ENCODE measurements at regions not wholly inside any gene's neighbourhood (a gene's known extent, or its start where the extent isn't known, plus 50 kb on each side); places are given as distances from the start of the nearest gene placed in this dataset.

DNA sequence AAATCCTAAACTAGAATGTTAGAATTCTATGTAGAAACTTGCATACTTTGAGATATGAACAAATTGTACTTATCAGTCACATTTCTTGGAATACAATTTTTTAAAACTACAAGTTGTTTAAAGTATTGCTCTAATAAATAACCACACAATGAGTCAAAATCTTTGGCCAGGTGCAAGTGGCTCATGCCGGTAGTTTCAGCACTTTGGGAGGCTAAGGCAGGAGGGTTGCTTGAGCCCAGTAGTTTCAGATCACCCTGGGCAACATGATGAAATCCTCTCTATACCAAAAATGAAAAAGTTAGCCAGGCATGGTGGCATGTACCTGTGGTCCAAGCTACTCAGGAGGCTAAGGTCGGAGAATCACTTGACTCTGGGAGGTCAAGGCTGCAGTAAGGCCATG lies 257.8 kb downstream of the COX7C start:
- DNase-seq (ENCODE audit: low read depth in 2 of 3, low spot score in 2 of 3), result no peak

DNA sequence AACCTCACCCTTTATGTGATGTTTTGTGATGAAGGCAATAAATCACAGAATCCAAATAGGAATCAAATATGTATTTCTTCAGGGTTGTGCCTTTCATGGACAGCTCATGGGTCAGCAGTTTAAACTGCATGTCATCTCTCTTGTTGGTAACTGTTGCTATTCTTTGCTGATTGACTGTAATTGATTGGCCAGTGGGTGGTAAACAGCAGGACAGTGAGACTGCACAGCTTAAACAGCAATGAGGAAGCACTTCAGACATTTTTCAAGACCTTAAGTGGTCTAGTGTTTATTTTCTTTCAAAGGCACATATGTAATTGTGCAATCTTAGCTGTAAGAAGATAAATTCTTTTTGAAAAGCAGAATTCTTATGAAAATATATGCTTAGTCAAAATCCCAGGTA lies 260.5 kb downstream of the COX7C start:
- no peak for DNase-seq (ENCODE audit: low read depth in 2 of 3, low spot score in 2 of 3)

DNA sequence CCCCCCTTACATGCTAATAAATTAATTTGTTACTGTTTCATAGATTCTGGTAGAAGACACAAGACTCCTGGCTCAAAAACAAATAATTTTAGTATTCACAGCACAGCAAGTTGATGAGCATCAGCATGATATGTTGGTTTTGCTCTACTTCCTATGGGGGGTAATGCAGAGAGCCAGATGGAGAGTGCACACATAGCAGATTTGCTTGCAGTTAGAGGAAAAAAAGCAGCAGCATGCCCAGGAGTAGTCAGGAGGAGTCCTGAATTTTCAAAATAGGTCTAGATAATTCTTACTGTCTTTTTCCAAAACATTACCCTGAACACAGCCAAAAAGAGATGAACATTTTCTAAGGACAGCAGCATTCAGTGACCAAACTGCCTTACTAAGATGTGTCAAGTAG lies 261.3 kb downstream of the COX7C start:
- no peak for DNase-seq (ENCODE audit: low read depth in 2 of 3, low spot score in 2 of 3)

DNA sequence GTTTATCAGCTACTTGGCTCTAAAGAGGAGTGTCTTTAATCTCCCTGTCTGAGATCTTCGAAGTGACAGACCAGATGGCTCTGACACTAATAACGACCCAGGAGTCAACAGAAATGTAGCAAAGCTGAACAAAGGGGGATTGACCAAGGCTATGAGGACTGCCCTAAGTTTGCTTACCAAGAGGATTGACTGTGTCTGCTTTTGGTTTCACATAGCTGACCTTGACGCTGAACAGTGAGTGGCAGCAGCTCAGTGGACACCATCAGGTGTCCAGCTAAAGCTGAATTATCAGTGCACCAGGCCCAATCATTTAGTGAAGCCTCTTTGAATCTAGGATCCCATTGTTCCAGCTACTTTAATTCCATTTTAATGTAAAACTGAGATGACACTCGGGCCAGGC lies 262.6 kb downstream of the COX7C start:
- DNase-seq (ENCODE audit: low read depth in 2 of 3, low spot score in 2 of 3), result no peak

DNA sequence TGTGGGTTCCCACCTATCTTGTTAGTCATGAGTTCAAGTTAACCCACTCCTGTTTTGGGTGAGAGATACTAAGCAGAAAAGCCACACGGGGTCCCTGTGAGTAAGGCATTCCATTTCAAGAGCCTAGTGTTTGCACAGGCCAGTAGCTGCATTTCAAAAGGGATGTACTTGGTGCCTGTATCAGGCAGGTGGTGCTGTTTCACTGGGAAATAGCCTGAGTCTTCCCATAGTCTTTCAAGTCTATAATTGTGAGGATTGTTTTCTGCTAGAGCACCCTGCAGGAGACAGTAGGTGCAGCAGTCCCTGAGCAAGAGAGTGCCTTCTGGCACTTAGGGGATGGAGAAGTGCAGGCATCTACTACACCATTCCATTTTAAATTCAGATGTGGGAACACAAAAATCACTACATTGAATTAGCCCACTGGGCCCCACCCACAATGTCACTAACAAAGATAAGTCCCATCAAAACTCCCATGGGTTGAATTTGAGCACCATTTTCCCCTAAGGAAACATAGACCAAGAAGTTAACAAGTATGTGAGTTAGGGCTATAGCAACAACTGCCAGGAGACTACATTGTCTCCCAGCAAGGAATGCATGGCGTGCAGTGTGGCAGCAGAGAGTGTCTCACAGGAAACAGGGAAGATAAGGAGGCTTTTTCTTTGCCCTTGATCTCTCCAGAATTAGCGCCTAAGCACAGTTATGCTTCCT lies 263.2 kb downstream of the COX7C start:
- peak in 2 of 3 donors; percentile 52 to 76 for DNase-seq (ENCODE audit: low read depth in 2 of 3, low spot score in 2 of 3)

DNA sequence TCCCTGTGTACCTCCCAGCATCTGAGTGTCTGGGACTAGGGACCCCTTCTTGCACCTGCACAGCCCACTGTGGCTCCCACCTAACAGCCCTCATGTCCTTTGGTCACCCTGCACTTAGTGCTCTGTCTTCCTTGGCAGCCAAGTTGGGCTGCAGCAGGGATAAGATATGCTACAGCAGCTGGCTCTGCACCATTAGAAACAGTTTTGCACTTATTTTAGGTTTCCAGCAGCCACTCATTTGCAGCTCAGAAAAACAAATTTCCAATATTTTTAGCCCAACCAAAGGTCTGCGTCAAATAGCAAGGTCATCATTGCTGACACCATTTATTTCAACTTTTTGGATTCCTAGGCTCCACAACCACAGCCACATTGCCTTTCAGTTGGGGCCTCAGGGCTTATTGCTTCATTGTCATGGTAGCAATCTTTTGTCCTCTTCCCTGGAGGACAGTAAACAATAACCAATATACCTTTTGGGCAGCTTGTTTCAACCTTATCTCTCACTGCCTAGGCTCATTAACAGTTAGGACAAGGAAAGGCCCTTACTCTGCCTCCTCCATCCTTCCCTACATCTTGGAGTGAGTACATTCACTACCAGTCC lies 263.9 kb downstream of the COX7C start:
- no peak for DNase-seq (ENCODE audit: low read depth in 2 of 3, low spot score in 2 of 3)

DNA sequence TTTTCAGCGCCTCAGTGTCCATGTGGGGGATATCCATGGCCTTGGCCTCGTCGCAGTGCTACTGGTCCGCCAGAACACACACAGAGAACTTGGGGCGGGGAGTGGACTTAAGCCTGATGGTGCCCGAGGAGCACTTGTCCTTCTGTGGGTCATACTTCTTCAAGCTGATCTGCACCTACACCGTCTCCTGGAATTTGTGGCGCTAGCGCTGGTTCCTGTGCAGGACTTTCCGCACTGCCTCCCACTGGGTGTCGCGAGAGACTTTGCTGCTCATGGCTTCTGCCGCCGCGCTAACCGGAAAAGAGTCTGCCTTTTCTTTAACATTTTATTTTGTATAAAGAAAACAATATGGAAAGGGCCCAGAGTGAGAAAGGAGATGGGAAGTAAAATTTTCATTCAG lies 266.9 kb downstream of the COX7C start:
- no peak for DNase-seq (ENCODE audit: low read depth in 2 of 3, low spot score in 2 of 3)

DNA sequence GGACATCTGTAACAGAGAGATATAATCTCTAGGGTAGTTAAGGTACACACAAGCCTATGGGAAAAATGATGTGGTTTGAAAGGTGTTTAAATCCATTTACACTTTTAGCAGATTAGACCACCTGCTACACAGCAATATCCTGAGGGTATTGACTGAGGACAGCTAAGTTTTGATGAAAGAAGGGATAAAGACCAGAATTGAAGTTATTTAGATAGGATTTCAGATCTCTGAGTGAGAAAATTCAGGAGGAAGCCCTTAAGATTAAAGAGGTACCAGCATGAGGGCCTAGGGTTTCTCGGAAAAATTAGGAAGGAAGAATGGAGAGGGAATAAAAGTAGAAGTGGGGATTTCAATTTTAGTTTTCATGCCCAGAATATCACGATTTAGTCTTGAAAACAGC lies 267.3 kb downstream of the COX7C start:
- DNase-seq (ENCODE audit: low read depth in 2 of 3, low spot score in 2 of 3), result no peak

DNA sequence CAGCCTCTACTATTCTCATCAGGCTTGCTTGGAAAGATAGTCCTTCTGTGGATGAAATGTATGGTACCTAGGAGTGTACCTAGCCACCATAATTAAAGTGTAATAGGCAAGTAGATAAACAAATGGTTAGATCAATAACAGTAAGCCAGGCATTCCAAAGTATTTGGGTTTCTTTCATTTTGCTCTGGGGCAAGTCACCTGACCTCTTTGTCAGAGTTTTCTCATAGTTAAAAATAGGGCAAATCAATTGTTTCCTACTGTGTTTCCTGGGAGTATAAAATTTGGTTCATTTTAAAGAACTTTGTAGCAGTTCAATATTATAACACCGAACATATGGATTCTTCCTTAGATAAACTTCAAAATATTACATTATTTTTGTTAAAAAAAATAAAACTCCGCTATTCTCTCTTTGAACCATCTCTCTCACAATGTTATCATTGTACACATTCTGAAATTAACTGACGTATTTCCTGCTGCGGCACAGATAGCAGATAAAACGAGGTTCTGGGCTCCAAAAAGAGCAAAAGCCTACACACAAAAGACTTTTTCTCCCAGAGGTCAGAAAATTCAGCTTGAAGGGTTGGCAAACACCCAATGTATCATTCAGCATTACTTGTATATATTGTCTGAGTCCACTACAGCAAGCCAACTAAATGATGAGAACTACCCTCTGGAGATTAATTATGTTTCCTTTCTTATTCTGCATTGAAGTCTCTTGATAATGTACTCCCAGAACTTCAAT lies 267.9 kb downstream of the COX7C start:
- peak in 2 of 3 donors; percentile 5 to 8 for DNase-seq (ENCODE audit: low read depth in 2 of 3, low spot score in 2 of 3)

DNA sequence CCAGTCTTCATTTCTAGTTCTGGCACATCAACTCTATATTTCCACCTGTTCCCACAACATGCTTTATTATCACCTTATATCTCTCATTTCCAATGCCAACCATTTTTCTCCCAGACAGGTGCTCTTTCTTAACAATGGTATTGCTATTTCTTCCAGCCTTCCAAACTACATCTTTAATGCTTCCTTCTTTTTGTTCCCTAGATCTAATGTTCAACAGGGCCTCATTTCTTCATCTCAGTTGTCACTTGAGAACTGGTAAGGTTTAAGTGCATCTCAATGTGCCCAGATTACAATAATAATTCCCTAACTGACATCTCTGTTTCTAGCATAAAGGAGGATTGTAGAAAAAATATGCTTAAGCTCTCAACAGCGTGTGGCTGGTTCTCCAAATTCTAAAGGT lies 272.6 kb downstream of the COX7C start:
- no peak for DNase-seq (ENCODE audit: low read depth in 2 of 3, low spot score in 2 of 3)

DNA sequence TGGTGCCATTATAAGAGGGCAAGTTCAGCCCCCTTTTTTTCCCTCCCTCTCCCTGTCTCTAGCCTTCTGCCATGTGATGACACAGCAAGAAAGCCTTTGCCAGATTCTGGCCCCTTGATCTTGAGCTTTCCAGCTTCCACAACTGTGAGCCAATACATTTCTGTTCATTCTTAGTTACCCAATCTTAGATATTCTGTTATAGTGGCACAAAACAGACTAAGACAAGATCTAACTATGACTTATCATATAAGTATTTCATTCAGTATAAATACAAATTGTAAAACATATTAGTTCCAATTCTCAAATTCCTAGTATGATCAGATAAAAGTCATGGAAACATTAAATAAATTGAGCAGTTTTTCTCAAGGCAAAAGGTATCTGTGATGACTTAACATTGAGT lies 276.3 kb downstream of the COX7C start:
- DNase-seq (ENCODE audit: low read depth in 2 of 3, low spot score in 2 of 3), result no peak

DNA sequence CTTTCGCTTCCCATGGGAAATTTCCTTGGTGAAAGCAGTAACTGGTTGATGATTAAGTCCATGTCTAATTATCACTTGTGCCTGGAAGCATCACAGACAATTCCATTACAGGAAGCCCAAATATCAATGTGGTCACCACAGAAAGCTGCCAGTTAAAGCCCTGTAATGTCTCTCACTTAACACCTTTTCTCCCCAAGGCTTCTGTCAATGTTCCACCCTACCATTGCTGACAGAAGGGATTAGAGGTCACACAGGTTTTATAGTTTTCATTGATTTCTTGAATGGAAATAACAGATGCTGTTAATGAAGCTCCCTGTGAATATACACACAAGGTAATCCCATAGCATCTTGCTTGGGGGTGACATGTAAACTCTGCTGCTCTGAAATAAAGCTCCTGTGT lies 279.2 kb downstream of the COX7C start:
- no peak for DNase-seq (ENCODE audit: low read depth in 2 of 3, low spot score in 2 of 3)

DNA sequence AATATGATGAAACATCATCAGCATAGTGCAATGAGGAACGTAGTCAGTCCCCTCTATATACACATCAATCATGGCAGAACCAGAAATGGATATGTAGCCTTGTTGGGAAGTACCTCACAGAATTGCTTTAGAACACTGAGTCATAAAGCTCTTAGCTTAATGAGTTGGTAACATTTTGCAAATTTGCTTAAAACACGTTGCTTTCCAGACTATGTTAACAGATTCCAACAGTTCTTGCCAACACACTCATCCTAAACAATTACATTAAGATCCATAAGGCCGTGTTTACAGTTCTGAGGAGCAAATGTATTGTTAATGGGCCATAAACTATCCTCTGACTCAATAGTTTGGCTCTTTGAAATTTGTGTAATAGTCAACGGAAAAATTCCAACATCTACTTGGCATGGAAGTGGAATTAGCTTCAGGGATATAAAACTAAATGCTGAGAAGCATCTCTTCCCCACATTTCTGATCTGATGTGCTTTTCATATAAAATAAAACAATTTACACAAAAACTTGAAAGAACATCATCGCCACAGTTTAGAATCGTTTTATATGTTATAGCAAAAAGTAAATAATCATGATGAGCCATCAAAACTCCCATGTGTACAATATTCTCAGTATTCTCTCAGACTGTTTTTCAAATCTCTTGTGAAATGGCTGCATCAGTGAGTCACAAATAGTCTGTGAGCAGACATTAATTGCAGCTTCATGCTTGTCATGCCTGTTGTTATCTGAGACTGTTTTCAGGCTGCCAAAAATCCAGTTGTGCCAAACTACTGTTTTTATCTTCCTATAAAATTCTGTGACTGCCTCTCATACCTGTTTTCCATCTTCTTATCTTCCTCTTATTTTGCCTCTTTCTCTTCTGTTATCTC lies 291.9 kb downstream of the COX7C start:
- DNase-seq (ENCODE audit: low read depth in 2 of 3, low spot score in 2 of 3), result no peak

DNA sequence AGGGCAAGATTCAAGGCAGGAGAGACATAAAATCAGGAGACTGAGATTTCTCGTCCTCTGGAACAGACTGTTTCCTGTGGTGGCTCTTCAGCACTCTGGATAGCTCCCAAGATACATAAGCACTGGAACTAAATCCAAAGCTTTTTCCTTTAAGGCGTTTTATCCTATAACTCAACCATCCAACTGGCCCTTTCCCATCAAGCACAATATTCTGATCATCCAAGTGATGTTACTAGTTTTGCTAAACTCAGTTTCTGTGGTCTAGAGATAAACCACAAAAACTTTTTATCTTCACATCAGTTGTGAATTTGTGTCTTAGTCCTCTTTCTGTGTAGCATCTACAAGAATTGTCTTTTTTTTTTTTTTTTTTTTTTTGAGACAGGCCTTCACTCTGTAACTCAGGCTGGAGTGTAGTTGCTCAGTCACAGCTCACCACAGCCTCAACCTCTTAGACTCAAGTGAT lies 299.4 kb downstream of the COX7C start:
- DNase-seq (ENCODE audit: low read depth in 2 of 3, low spot score in 2 of 3), result peak in 1 of 3 donors; percentile 1

DNA sequence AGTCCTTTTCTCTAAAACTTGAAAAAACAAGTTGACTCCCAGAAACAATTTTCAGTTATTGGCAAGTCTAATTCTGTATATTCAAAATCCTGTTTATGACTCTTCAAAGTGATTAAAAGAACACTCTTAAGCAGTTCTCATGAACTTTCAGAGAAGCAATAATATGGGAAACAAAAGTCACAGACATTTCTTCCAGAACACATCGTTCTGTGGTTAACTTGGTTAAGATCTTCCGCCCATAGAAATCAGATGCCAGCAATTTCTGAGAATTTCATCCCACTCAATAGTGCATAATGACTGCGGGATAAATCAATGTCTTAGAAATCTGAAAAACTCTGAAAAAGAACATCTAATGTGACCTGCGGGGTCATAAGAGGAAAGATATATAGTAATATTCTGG lies 300.5 kb downstream of the COX7C start:
- DNase-seq (ENCODE audit: low read depth in 2 of 3, low spot score in 2 of 3), result no peak

DNA sequence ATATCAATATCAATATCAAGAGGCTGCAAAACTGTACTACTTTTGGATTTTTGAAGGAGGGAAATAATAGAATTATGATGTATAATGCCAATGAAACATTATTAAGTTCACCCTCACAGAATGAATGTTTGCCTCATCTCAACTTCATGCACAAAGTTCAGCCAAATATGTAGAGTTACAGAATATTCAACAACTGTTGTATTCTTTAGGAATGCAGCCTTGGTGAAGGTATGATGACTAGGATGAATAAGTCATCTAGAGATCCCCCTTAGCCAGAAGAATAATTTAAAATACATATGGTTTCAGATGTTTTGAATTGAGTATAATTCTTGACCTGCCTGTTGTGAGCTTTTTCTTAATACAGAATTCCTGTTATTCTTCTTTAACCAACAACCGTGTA lies 308.3 kb downstream of the COX7C start:
- no peak for DNase-seq (ENCODE audit: low read depth in 2 of 3, low spot score in 2 of 3)

DNA sequence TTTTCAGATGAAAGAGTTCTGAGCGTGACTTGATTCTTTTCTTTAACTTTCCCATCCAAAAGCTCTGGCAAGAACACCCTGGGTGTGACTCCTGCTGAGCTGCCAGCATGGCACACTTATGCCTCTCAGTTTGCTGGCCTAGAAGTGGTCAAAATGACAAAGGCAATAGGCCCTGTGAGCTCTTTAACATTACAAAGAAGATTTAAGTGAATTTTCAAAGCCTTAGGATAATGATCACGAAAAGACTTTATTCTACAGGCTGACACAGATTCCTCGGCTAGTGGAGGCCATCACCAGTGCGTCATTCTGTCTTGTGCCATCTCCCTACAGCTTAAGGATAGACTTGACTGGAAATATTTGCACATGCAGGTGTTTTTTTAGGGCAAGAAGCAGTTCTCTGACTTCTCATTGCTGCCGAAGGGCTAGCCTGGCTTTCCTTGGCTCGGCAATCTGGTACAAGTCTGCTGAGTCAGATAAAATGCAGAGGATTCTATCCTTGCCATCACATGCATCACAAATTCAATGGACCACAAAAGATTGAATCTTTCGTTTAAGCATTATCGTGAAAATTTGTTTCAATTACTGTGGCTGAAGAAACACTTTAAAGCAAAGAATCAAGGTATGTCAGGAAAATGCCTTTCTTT lies 311.5 kb downstream of the COX7C start:
- no peak for DNase-seq (ENCODE audit: low read depth in 2 of 3, low spot score in 2 of 3)

DNA sequence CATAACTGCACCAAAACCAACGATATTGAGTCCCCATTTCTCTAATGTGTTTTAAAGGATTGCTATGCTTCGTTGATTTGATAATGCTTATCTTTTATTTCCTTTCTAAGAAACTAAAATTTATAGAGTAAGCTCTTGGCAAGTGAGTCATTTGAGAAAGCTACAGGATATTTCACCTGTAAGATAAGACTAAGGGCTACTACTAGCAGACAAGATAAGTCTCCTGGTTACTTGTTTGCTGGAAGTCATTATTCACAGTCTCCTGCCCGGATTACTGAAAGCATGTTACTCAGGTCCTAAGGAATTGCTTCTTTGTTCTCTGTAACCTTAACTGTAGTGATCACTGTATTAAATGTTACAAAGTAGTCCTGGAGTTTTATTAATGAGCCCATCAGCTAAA lies 315.9 kb upstream of the RASA1 start:
- DNase-seq (ENCODE audit: low read depth in 2 of 3, low spot score in 2 of 3), result no peak

DNA sequence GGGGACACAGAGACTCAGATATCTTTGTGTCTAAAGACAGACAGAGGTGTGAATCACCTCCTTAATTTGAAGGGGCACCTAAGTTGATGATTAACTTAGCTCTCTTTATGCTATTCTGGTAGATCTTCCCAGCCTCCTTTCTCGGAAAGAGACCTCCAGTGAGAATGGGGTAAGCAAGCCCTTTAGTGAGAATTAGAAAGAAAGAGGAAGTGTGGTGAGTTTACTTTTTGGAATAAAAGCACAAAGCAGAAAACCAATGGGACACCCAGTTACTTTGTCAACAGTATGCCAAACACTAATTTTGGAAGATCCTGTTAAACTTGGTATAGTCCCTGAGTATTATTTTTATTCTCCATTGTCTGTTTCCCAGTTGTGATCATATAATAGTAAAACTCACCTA lies 302.8 kb upstream of the RASA1 start:
- no peak for DNase-seq (ENCODE audit: low read depth in 2 of 3, low spot score in 2 of 3)

DNA sequence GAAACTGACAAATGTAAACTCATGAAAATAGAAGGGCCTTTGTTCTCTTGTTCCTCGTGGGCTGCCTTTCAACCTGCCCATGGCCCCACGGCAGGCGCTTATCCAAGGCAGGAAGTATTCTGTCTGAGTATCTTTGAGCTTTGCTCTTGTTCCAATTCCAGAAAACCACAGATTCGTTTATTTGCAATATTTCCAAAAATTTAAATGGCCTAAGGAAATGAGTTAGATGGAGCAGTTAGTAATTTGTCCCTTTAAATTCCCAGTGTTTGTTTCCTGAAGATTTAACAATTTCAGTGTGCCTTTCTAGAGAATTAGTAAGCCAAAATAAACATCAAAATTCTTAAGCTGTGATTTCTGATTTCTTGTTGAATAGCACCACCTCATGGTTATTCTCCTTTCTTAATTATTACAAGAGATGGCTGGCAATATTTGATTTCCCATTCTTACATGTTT lies 299.4 kb upstream of the RASA1 start:
- DNase-seq (ENCODE audit: low read depth in 2 of 3, low spot score in 2 of 3), result peak in 2 of 3 donors; percentile 18 to 48

Measured in hematopoietic multipotent progenitor cell (in vitro differentiated cells).